PC-3 (cell line): ENCODE measurements at regions not wholly inside any gene's neighbourhood (a gene's known extent, or its start where the extent isn't known, plus 50 kb on each side); places are given as distances from the start of the nearest gene placed in this dataset.

Source experiments
- ATAC-seq: fragments of 200-7000 bp; cut with Tn5 transposase; 2 replicates; pipeline ENCODE4 v1.9.1; 2020; ENCODE audit warnings: mild to moderate bottlenecking, moderate library complexity
- BruUV-seq: library from RNA; stranded (reverse); fragments of 400-500 nt; replicated peaks from 2 replicates; lab custom pipeline; 2021; lab: Mats Ljungman, UMichigan
- CTCF ChIA-PET: fragments of 300-600 bp; sonication (Branson Sonifier 250); formaldehyde crosslinking; loops from one replicate; lab custom pipeline; 2022; ENCODE audit warnings: antibody characterized with exemption; lab: Charles Lee
- POLR2A ChIA-PET: fragments of 300-600 bp; sonication (Branson Sonifier 250); formaldehyde crosslinking; loops from one replicate; lab custom pipeline; 2022; ENCODE audit warnings: antibody characterized with exemption; ENCODE audit not compliant: unreplicated experiment; lab: Charles Lee
- DNase-seq: peaks from one replicate; pipeline ENCODE4 v3.0.0-alpha.2; 2015
- H2AFZ ChIP-seq: fragments of 300-600 bp; sonication (generic); 2 replicates; pipeline ENCODE4 v1.6.0; 2016; ENCODE audit warnings: antibody characterized with exemption, low read length
- H3F3A ChIP-seq: fragments of 300-600 bp; sonication (generic); one replicate; pipeline ENCODE4 v1.6.0; 2017; ENCODE audit warnings: antibody characterized with exemption, low read length, control low read depth, mild to moderate bottlenecking; ENCODE audit not compliant: unreplicated experiment
- H3K27ac ChIP-seq: fragments of 300-600 bp; sonication (generic); 2 replicates; pipeline ENCODE4 v1.5.1; 2016; ENCODE audit warnings: mild to moderate bottlenecking, low read length
- H3K27me3 ChIP-seq: fragments of 300-600 bp; sonication (generic); 2 replicates; pipeline ENCODE4 v1.6.1; 2016; ENCODE audit warnings: low read length, mixed read lengths
- H3K36me3 ChIP-seq: fragments of 300-600 bp; sonication (generic); 2 replicates; pipeline ENCODE4 v1.6.1; 2016; ENCODE audit warnings: low read depth, mixed run types, low read length, mixed read lengths
- H3K4me1 ChIP-seq: fragments of 300-600 bp; sonication (generic); 2 replicates; pipeline ENCODE4 v1.5.1; 2016; ENCODE audit warnings: low read length; ENCODE audit not compliant: insufficient read depth
- H3K4me2 ChIP-seq: fragments of 300-600 bp; sonication (generic); 2 replicates; pipeline ENCODE4 v1.6.0; 2016; ENCODE audit warnings: low read length
- H3K4me3 ChIP-seq: fragments of 300-600 bp; sonication (generic); 2 replicates; pipeline ENCODE4 v1.5.1; 2016; ENCODE audit warnings: mild to moderate bottlenecking, low read length, mixed read lengths
- H3K79me2 ChIP-seq: fragments of 300-600 bp; sonication (generic); 2 replicates; pipeline ENCODE4 v1.6.1; 2017; ENCODE audit warnings: low read length, mixed read lengths
- H3K9ac ChIP-seq: fragments of 300-600 bp; sonication (generic); 2 replicates; pipeline ENCODE4 v1.6.0; 2016; ENCODE audit warnings: mild to moderate bottlenecking, low read length
- H3K9me2 ChIP-seq: fragments of 300-600 bp; sonication (generic); replicated peaks from 2 replicates; pipeline ENCODE4 v1.6.1; 2016; ENCODE audit warnings: mixed run types, low read length, mixed read lengths
- H3K9me3 ChIP-seq: fragments of 300-600 bp; sonication (generic); 2 replicates; pipeline ENCODE4 v1.6.1; 2016; ENCODE audit warnings: low read length, mixed read lengths
- H4K20me1 ChIP-seq: fragments of 300-600 bp; sonication (generic); 2 replicates; pipeline ENCODE4 v1.6.1; 2016; ENCODE audit warnings: low read length, mixed read lengths
- EZH2 ChIP-seq: fragments of 300-600 bp; sonication (generic); IDR thresholded peaks from one replicate; pipeline ENCODE4 v1.6.1; 2017; ENCODE audit warnings: antibody characterized with exemption, mild to moderate bottlenecking, low read length; ENCODE audit not compliant: unreplicated experiment
- EZH2phosphoT487 ChIP-seq: fragments of 300-600 bp; sonication (generic); IDR thresholded peaks from 2 replicates; pipeline ENCODE4 v1.6.1; 2018; ENCODE audit warnings: mild to moderate bottlenecking, antibody characterized with exemption, low read length, borderline replicate concordance
- intact Hi-C: fragments of 100-400 bp; cut with micrococcal nuclease; formaldehyde crosslinking; loops from 2 replicates; pipeline ENCODE4 v1.9.0; 2023
- TF ChIP-seq, protein P1 (sequence below): fragments of 300-600 bp; sonication (generic); conservative IDR thresholded peaks from 2 replicates; pipeline ENCODE4 v1.5.1; 2017; ENCODE audit warnings: antibody characterized with exemption, low read depth, mild to moderate bottlenecking, low read length

DNA sequence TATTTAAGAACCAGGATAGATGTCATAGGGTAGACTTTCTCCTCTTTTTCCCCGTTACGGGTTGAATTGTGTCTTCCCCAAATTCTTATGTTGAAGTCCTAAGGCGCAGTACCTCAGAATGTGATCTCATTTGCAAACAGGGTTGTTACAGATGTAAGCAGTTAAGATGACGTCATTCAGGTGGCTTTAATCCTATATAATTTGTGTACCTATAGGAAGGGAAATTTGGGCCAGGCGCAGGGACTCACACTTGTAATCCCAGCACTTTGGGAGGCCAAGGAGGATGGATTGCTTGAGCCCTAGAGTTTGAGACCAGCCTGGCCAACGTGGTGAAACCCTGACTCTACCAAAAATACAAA is 99.5 kb upstream of the DHX40 start:
- H3K79me2 ChIP-seq: no peaks in the 10 kb centered on the region
- H3K27ac ChIP-seq: no peak overlapping the region
- H3K4me1 ChIP-seq: no peaks in the 10 kb centered on the region
- ChIA-PET POLR2A (no interaction called here), CTCF (interaction anchor here (0.8 kb wide), 1 partner anchor 23 kb away, joined by 4 read pairs; no protein-coding TSS in a partner anchor)
- H4K20me1 ChIP-seq: no peaks in the 10 kb centered on the region
- no peak overlapping the region for H3K4me3 ChIP-seq
- H3K9me2 ChIP-seq: no peaks in the 10 kb centered on the region
- no TSS peak for BruUV-seq
- DNase-seq (no peak), ATAC-seq (no peak)
- no peak overlapping the region for H2AFZ ChIP-seq
- no peaks in the 10 kb centered on the region for H3K36me3 ChIP-seq
- H3K9me3 ChIP-seq: no peaks in the 10 kb centered on the region
- no peak overlapping the region for H3K9ac ChIP-seq
- no peaks in the 10 kb centered on the region for H3F3A ChIP-seq
- TF ChIP-seq, protein P1, sequence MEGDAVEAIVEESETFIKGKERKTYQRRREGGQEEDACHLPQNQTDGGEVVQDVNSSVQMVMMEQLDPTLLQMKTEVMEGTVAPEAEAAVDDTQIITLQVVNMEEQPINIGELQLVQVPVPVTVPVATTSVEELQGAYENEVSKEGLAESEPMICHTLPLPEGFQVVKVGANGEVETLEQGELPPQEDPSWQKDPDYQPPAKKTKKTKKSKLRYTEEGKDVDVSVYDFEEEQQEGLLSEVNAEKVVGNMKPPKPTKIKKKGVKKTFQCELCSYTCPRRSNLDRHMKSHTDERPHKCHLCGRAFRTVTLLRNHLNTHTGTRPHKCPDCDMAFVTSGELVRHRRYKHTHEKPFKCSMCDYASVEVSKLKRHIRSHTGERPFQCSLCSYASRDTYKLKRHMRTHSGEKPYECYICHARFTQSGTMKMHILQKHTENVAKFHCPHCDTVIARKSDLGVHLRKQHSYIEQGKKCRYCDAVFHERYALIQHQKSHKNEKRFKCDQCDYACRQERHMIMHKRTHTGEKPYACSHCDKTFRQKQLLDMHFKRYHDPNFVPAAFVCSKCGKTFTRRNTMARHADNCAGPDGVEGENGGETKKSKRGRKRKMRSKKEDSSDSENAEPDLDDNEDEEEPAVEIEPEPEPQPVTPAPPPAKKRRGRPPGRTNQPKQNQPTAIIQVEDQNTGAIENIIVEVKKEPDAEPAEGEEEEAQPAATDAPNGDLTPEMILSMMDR: no peak
- no peak for TF ChIP-seq EZH2
- TF ChIP-seq EZH2phosphoT487: no peak
- no peaks in the 10 kb centered on the region for H3K27me3 ChIP-seq
- H3K4me2 ChIP-seq: no peak overlapping the region
- intact Hi-C loops: no loop called here

DNA sequence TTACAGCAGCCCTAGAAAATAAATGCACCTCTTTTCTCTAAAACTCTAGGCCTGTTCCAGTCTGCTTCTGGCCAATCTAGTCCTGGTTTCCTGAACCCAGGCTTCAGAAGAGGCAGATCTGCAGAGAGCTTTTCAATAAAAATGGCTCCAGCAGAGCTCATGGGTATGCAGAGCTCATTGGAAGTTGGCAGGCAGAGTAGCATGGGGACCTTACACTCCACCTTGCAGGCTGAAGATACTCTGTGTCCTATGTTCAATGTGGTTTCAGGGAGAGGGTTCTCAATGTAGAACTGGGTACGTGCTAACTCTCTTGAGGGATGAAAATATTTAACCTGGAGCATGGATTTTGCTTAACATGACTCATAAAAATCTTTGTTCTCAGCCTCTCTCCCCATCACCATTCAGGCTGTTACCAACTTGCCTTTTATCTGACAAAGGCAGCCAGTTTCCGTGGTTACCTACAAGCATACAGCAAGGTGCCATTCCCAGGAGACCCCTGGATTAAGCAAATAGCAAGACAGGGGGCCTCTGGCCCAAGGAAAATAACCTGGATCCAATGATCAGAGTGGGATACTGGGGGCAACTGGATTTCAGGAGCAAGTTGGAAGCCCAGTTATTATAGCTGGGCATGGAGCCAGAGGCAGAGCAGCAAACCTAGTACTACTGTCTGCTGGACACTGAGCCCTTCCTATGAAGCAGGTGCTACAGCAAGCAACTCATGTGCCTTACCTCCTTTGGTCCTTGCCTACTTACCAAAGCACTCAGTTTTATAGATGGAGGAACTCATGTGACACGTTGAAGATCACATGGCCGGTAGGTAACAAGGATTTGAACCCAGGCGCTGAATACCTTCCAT is 98.2 kb upstream of the DHX40 start:
- Histone ChIP-seq H3K4me2 (no peak overlapping the region), H3K9ac (no peak overlapping the region), H3K27ac (no peak overlapping the region), H4K20me1 (no peaks in the 10 kb centered on the region), H3K9me2 (no peaks in the 10 kb centered on the region), H3F3A (no peaks in the 10 kb centered on the region), H2AFZ (no peak overlapping the region), H3K27me3 (no peaks in the 10 kb centered on the region), H3K79me2 (no peaks in the 10 kb centered on the region), H3K4me1 (no peaks in the 10 kb centered on the region), H3K36me3 (no peaks in the 10 kb centered on the region), H3K4me3 (no peak overlapping the region), H3K9me3 (no peaks in the 10 kb centered on the region)
- intact Hi-C loops: no loop called here
- no TSS peak for BruUV-seq
- POLR2A ChIA-PET: no interaction called here
- CTCF ChIA-PET: no interaction called here
- TF ChIP-seq EZH2: no peak
- TF ChIP-seq, protein P1: no peak
- TF ChIP-seq EZH2phosphoT487: no peak
- ATAC-seq: no peak
- no peak for DNase-seq

DNA sequence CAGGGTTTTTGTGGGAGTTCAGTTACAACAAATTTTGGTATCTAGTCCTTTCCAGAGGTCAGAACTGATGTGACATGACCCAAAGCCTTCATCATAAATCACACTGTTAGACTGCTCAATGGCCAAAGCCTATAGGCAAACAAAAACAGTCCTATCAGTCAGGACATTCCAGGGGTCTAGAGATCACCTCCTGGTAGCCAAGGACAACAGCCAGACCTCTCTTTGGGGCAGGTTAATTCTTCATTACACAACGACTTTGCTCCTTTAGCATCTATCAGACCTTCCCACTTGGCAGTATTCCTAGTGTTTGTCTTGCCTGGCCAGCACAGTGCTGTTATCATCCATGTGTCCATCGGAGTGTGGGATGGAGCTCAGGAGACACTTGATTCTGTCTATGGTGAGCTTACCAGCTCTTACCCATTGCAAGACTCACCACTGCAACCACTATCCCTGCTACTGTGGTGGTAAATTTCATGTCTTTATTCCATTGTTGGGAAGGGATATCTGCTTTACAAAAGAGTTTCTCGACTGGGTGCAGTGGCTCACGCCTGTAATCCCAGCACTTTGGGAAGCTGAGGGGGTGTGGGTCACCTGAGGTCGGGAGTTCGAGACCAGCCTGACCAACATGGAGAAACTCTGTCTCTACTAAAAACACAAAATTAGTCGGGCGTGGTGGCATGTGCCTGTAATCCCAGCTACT is 95.5 kb upstream of the DHX40 start:
- Histone ChIP-seq H3K27me3 (no peaks in the 10 kb centered on the region), H4K20me1 (no peaks in the 10 kb centered on the region), H3K4me2 (no peak overlapping the region), H3F3A (no peaks in the 10 kb centered on the region), H3K27ac (no peak overlapping the region), H3K4me3 (no peak overlapping the region), H3K9ac (no peak overlapping the region), H3K4me1 (no peaks in the 10 kb centered on the region), H3K36me3 (no peaks in the 10 kb centered on the region), H3K9me2 (no peaks in the 10 kb centered on the region), H3K9me3 (no peaks in the 10 kb centered on the region), H3K79me2 (no peaks in the 10 kb centered on the region), H2AFZ (no peak overlapping the region)
- ATAC-seq: no peak
- CTCF ChIA-PET: no interaction called here
- intact Hi-C loops: no loop called here
- DNase-seq: no peak
- TF ChIP-seq EZH2phosphoT487 (no peak), EZH2 (no peak)
- no TSS peak for BruUV-seq
- POLR2A ChIA-PET: no interaction called here
